GM03348 (cell line): ENCODE measurements at regions not wholly inside any gene's neighbourhood (a gene's known extent, or its start where the extent isn't known, plus 50 kb on each side); places are given as distances from the start of the nearest gene placed in this dataset.

ENCODE experiments used
- DNase-seq: peaks from one replicate; pipeline ENCODE4 v3.0.0; 2012; ENCODE audit warnings: low spot score

DNA sequence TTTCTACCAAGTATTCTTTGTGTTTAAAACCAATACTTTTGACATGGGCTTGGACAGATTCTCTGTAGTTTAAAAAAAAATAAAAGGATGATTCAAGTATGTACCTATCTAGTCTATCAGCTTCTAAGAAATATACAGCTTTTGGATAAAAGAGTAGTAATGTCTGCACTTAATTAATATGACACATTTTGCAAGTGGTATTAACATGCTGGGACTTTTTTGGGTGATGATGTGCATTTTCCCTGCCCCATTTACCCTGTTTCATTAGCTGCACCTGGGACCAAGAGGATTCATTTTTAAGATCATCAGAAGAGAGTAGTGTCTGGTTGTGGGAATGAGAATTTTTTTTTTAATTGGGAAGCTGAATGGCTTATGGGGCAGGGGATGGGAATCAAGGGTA is 236.2 kb upstream of the KLF14 start:
- no peak for DNase-seq

DNA sequence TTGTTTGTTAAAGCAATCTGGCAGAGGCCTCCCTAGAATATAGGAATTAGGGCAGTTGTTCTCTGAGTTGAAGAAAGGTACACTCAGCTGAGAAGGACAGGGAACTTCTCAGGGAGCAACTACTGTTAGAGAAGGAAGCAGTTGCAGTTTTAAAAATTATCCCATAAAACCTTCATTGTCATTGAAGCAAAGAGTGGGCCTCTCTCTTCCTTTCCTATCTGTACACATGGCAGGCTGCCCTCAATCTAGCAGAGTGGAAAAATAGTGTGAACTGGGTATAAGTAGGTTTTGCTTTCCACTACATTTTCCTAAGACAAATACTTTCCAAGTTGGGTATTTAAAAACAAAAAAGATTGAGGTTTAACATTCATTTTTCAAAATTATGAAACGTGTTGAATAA is 236.7 kb upstream of the KLF14 start:
- no peak for DNase-seq

DNA sequence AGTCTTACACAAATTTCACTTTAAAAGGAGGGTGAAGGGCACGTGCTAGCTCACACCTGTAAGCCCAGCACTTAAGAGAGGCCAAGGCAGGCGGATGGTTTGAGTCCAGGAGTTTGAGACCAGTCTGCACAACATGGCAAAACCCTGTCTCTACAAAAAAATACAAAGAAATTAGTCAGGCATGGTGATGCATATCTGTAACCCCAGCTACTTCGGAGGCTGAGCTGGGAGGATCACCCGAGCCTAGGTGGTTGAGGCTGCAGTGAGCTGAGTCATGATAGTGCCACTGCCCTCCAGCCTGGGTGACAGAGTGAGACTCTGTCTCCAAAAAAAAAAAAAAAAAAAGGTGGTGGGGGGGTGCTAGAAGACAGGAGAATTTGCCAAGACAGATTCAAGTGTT is 237.3 kb upstream of the KLF14 start:
- no peak for DNase-seq

DNA sequence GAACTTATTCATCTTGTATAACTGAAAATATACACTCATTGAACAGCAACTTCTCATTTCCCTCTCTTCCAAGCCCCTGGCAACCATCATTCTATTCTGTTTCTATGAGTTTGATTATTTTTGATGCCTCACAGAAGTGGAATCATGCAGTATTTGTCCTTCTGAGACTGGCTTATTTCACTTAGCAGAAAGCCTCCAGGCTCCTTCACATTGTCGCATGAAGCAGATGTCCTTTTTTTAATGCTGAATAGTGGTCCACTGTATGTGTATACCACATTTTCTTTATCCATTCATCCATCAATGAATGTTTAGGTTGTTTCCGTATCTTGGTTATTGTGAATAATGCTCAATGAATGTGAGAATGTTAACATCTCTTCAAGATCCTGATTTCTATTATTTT is 238.2 kb upstream of the KLF14 start:
- DNase-seq = no peak

DNA sequence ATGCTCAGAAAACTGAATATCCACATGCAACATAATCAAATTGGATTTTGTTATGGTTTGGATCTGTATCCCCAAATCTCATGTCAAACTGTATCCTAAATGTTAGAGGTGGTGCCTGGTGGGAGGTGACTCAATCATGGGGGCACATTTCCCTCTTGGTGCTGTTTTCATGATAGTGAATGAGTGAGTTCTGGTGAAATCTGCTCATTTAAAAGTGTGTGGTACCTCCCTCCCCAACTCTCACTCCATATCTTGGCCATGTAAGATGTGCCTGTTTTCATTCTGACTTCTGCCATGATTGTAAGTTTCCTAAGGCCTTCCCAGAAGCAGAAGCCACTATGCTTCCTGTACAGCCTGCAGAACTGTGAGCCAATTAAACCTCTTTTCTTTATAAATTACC is 239.6 kb upstream of the KLF14 start:
- no peak for DNase-seq

DNA sequence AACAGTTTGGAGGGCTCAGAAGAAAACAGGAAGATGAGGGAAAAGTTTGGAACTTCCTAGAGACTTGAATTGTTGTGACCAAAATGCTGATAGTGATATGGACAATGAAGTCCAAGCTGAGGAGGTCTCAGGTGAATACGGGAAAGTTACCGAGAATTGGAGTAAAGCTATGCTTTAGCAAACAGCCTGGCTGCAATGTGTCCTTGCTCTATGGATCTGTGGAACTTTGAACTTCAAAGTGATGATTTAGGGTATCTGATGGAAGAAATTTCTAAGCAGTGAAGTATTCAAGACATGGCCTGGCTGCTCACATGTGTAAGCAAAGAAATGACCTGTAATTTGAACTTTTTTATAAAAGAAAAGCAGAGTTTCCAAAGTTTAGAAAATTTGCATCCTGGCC is 240.2 kb upstream of the KLF14 start:
- no peak for DNase-seq

DNA sequence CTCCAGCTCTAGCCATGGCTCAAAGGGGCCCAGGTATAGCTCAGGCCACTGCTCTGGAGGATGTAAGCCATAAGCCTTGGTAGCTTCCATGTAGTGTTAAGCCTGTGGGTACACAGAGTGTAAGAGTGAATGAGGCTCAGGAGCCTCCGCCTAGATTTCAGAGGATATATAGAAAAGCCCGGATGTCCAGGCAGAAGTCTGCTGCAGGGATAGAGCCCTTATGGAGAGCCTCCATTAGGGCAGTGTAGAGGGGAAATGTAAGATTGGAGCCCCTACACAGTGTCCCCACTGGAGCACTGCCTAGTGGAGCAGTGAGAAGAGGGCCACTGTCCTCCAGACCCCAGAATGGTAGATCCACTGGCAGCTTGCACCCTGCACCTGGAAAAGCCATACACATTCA is 240.8 kb upstream of the KLF14 start:
- no peak for DNase-seq

DNA sequence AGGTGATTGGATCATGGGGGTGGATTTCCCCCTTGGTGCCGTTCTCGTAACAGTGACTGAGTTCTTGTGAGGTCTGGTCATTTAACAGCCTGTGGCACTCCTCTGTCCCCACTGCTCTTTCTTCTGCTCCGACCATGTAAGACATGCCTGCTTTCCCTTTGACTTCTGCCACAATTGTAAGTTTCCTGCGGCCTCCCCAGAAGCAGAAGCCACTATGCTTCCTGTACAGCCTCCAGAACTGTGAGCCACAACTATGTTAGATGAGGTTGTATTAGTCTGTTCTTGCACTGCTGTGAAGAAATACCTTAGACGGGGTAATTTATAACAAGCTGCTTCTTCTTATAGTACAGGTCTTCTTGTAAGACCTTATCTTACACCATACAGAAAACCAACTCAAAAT is 241.7 kb upstream of the KLF14 start:
- no peak for DNase-seq

- DNase-seq = no peak
Measured at GRCh38 chr7:130982160-130982638, 248.2 kb upstream of the KLF14 start.

DNA sequence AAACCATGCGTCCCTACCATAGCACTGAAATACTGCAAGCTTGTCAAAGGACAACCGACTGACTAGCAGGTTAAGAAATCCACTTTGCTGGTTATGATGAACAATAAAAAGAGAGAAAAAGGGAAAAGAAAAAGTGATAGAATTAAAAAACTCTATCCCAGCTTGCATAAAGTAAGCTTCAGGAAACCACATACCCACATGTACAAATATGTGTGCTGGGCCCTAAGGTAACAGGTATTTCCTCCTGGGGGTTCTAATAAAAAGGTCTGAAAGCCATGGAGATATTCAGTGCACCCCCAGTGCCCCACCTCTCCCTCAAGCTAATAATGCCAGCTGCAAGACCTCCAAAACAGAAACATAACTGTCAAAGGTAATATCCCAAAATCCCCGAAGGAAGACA is 248.6 kb upstream of the KLF14 start:
- DNase-seq = no peak

DNA sequence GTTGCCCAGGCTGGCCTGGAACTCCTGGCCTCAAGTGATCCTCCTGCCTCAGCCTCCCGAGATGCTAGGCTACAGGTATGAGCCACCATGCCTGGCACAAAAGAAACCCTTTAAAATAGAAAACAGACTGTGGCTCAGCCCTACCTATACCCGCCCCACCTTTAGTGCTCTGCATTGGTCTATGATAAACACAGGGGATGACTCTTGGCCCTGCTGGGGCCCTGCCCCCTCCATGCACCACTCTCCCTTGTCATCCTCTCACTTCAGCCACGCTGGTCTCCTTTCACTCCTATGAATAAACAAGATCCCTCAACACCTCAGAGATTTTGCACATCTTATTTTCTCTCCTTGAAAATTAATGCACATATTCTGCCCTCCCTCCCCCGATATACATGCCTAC is 251.4 kb upstream of the KLF14 start:
- DNase-seq = no peak

DNA sequence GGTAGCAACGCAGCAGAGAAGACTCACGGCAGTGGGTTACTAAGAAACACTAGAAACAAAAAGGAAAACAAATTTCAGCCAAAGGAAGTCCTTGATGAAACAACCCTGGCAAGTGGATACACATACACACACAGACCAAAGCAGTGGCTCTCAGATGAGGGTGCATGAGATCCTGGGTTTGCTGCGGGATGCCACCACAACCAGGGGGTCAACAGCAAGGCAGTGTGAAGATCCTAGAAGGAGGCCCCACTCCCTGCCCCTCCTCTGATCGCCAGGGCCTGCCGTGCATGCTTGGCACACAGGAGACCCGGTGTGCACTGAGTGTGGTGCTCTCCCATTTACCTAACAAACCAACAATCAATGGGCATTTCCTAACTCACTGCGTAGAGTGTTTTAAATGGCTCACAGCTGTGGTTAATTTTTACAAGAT is 252.3 kb upstream of the KLF14 start:
- no peak for DNase-seq

DNA sequence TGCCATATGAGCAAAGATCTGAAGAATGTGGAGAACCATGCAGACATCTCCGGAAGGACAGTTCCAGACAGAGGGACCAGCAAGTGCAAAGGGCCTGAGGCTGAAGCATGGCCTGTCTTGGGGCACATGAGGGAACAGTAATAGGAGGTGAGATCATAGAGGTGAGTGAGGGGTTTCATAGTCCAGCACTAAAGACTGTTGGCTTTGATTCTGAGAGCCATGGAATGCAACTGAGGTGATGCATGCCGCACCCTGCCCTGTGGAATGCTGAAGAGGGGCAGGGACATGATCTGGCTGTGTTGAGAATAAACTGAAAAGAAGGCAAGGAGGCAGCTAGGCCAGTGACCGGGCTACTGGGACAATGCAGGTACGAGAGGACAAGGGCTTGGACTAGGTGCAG is 253.1 kb upstream of the KLF14 start:
- DNase-seq = no peak

DNA sequence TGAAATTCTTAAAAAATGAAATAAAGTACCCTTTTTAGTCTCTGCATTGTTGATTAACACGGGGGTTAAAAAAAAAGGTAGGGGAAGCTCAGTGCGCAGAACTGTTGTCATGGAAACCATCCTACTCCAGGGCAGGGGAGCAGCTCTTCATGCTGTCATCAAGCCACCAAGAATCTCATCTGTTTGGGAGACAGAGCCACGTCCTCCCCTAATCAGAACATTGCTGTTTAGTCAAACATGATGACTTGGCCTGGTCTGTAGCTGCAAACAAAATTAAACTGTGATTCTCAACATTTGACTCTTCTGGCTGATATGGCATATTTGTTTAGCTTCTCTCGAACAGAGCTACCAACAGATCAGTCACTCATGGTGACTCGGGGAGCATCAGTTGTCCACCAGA is 254.4 kb upstream of the KLF14 start:
- peak; percentile 28 for DNase-seq

- DNase-seq = no peak
Measured at GRCh38 chr7:130989101-130989795, 255.2 kb upstream of the KLF14 start.

GRCh38 chr7:130990178-130990832 is 256.3 kb upstream of the KLF14 start:
- no peak for DNase-seq

GRCh38 chr7:130993671-130994365 is 259.8 kb upstream of the KLF14 start:
- DNase-seq = no peak

- no peak for DNase-seq
Measured at GRCh38 chr7:130994378-130995115, 260.5 kb upstream of the KLF14 start.

GRCh38 chr7:130995252-130996081 is 261.5 kb upstream of the KLF14 start:
- no peak for DNase-seq

DNA sequence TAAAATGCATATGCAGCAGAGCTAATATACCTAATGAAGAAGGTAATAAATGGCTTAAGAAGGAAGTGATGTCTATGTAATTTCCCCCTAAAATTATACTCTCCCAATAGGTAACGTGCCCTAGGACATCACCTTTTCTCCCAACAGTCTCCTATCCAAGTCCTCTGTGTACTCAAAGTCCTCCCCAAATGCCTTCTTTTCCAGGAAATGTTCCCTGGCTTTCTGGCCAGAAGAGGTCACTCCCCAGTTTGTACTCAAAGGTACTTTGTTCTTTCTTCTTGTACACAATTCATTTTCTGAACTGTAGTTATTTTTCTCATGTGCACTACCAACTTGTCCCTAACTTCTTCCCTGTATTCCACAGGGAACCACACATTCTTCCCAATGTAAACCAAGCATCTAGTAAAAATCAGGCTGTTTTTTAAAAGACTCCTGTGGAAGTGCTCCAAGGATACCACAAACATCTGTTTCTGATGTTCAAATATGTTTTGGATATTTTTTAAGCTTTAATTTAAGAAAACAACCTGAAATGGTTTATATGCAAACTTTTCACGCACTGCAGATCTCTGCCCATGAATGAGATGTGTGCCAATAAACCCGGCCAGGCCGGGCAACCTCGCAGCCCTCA is 262.3 kb upstream of the KLF14 start:
- no peak for DNase-seq

- DNase-seq = no peak
Measured at GRCh38 chr7:130996833-130997231, 262.8 kb upstream of the KLF14 start.
